ENCODE measurements at regions not wholly inside any gene's neighbourhood (a gene's known extent, or its start where the extent isn't known, plus 50 kb on each side); places are given as distances from the start of the nearest gene placed in this dataset.

DNA sequence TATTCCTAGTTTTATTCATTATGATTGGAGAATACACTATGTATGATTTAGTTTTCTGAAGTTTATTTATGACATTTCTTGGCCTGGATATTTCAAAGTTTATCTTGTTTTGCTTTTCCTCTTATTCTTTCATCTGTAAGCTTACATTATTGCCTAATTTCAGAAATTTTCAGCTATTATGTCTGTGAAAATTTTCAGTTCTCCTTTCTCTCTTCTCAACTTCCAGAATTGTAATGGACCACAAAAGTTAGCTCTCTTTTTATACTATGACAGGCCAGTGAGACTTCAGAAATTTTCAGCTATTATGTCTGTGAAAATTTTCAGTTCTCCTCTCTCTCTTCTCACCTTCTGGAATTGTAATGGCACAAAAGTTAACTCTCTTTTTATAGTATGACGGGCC lies 97.2 kb upstream of the SCN7A start:
- TF ChIP-seq POLR2A (IDR thresholded peaks at IDR 0.05) = no peak
- TF ChIP-seq, protein P1, sequence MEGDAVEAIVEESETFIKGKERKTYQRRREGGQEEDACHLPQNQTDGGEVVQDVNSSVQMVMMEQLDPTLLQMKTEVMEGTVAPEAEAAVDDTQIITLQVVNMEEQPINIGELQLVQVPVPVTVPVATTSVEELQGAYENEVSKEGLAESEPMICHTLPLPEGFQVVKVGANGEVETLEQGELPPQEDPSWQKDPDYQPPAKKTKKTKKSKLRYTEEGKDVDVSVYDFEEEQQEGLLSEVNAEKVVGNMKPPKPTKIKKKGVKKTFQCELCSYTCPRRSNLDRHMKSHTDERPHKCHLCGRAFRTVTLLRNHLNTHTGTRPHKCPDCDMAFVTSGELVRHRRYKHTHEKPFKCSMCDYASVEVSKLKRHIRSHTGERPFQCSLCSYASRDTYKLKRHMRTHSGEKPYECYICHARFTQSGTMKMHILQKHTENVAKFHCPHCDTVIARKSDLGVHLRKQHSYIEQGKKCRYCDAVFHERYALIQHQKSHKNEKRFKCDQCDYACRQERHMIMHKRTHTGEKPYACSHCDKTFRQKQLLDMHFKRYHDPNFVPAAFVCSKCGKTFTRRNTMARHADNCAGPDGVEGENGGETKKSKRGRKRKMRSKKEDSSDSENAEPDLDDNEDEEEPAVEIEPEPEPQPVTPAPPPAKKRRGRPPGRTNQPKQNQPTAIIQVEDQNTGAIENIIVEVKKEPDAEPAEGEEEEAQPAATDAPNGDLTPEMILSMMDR (IDR thresholded peaks at IDR 0.05) = no peak
- intact Hi-C loops (cut with DNase I) = no loop called here

GRCh38 chr2:166573391-166573790 lies 79.3 kb upstream of the SCN7A start:
- H3K4me3 ChIP-seq (replicated peaks in 1 of 3) = no peak overlapping the region
- no peaks in the 10 kb centered on the region for H3K9me3 ChIP-seq
- no peaks in the 10 kb centered on the region for H3K27me3 ChIP-seq
- H3K4me1 ChIP-seq = no peaks in the 10 kb centered on the region
- H3K36me3 ChIP-seq = no peaks in the 10 kb centered on the region
- H3K27ac ChIP-seq = no peak overlapping the region
- intact Hi-C loops (cut with DNase I) = no loop called here
- TF ChIP-seq POLR2A (IDR thresholded peaks at IDR 0.05) = no peak
- TF ChIP-seq, protein P1 (IDR thresholded peaks at IDR 0.05) = no peak
- WGBS, 2 donors = 16 to 25% methylated on average over 3 of the region's 3 CpGs
- DNase-seq = no peak

More for the DNA sequence above, 97.2 kb upstream of the SCN7A start:
- no peak for DNase-seq
- Histone ChIP-seq H3K4me3 (replicated peaks in 1 of 3) (no peak overlapping the region), H3K27me3 (no peaks in the 10 kb centered on the region), H3K4me1 (no peaks in the 10 kb centered on the region), H3K9me3 (no peaks in the 10 kb centered on the region), H3K36me3 (no peaks in the 10 kb centered on the region), H3K27ac (no peak overlapping the region)
- 0% methylated on average over 1 of the region's 1 CpG for WGBS, 2 donors

DNA sequence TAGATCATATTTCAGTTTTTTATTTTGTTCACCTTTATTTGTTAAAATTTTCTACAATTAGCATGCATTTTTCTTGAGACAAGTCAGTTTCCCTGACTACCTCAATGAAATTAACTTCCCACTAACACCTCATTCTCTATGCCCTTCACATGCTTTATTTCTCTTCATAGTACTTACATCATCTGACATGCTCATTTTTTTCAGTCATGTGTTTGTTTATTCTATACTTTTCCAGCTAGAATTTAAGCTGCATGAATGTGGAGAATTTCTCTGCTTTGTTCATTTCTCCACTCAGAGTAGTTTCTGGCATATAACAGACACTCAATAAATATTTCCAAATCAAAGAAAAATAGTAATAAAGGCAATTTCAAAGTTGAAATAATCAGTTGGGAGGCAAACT lies 78.9 kb upstream of the SCN7A start:
- intact Hi-C loops (cut with DNase I) = no loop called here

DNA sequence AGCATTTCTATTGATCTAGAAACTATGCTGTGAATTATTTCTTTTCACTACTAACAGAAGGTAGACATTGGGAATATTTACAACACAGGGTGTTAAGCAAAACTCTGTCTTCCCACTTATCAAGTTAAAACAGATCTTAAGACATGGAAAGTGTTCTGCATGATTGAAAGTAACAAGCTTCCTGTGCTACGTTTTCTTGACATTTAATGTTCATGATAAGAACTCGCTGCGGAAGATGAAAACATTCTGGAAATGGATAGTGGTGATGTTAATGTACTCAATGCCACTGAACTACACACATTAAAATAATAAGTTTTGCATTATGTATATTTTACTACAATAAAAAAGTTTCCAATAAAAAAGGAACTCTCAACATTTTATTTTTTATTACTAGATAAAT lies 74.4 kb upstream of the SCN7A start:
- Histone ChIP-seq H3K4me3 (replicated peaks in 1 of 3) (no peak overlapping the region), H3K4me1 (no peaks in the 10 kb centered on the region), H3K27ac (no peak overlapping the region), H3K36me3 (no peaks in the 10 kb centered on the region), H3K27me3 (no peaks in the 10 kb centered on the region), H3K9me3 (no peaks in the 10 kb centered on the region)
- WGBS, 2 donors = 28 to 41% methylated on average over 3 of the region's 3 CpGs
- intact Hi-C loops (cut with DNase I) = no loop called here
- TF ChIP-seq POLR2A (IDR thresholded peaks at IDR 0.05) = no peak
- TF ChIP-seq, protein P1 (IDR thresholded peaks at IDR 0.05) = no peak
- DNase-seq = no peak

More for the DNA sequence above, 78.9 kb upstream of the SCN7A start:
- TF ChIP-seq, protein P1 (IDR thresholded peaks at IDR 0.05) = no peak
- Histone ChIP-seq H3K27ac (no peak overlapping the region), H3K9me3 (no peaks in the 10 kb centered on the region), H3K27me3 (no peaks in the 10 kb centered on the region), H3K4me1 (no peaks in the 10 kb centered on the region), H3K4me3 (replicated peaks in 1 of 3) (no peak overlapping the region), H3K36me3 (no peaks in the 10 kb centered on the region)
- no peak for DNase-seq

GRCh38 chr2:166565501-166565900 lies 71.5 kb upstream of the SCN7A start:
- Histone ChIP-seq H3K9me3 (no peaks in the 10 kb centered on the region), H3K4me1 (no peaks in the 10 kb centered on the region), H3K36me3 (no peaks in the 10 kb centered on the region), H3K27me3 (no peaks in the 10 kb centered on the region), H3K4me3 (replicated peaks in 1 of 3) (no peak overlapping the region), H3K27ac (no peak overlapping the region)
- intact Hi-C loops (cut with DNase I) = no loop called here
- DNase-seq = no peak
- WGBS, 2 donors = 93 to 96% methylated on average over 3 of the region's 3 CpGs
- TF ChIP-seq, protein P1 (IDR thresholded peaks at IDR 0.05) = no peak
- no peak for TF ChIP-seq POLR2A (IDR thresholded peaks at IDR 0.05)
